OCI-LY3 (cell line): ENCODE measurements at regions not wholly inside any gene's neighbourhood (a gene's known extent, or its start where the extent isn't known, plus 50 kb on each side); places are given as distances from the start of the nearest gene placed in this dataset.

Experiments
- EZH2phosphoT487 ChIP-seq: fragments of 200-600 bp; shearing (Covaris generic); IDR thresholded peaks from 2 replicates; pipeline ENCODE4 v1.6.1; 2018; ENCODE audit warnings: antibody characterized with exemption, mixed run types, low read depth
- TF ChIP-seq, protein P1 (sequence below): fragments of 200-600, 300-600 bp; sonication (generic); IDR thresholded peaks from 2 replicates; pipeline ENCODE4 v1.5.1; 2014; ENCODE audit warnings: antibody characterized with exemption, low read length, low read depth

DNA sequence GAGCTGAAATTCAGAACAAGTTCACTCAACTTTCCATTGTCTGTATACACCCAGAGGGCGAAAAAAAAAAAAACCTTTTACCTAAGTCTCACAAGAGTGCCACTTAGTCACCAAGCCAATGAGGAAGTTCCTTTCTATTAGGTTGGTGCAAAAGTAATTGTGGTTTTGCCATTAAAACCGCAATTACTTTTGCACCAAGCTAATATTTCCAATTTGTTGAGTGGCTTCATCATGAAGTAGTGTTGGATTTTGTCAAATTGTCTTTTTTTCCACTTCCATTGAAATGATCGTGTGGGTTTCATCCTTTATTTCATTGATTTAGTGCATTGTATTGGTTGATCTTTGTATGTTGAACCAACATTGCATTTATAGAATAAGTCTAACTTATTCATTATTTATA lies 253.9 kb downstream of the ZIC4 start:
- TF ChIP-seq, protein P1, sequence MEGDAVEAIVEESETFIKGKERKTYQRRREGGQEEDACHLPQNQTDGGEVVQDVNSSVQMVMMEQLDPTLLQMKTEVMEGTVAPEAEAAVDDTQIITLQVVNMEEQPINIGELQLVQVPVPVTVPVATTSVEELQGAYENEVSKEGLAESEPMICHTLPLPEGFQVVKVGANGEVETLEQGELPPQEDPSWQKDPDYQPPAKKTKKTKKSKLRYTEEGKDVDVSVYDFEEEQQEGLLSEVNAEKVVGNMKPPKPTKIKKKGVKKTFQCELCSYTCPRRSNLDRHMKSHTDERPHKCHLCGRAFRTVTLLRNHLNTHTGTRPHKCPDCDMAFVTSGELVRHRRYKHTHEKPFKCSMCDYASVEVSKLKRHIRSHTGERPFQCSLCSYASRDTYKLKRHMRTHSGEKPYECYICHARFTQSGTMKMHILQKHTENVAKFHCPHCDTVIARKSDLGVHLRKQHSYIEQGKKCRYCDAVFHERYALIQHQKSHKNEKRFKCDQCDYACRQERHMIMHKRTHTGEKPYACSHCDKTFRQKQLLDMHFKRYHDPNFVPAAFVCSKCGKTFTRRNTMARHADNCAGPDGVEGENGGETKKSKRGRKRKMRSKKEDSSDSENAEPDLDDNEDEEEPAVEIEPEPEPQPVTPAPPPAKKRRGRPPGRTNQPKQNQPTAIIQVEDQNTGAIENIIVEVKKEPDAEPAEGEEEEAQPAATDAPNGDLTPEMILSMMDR: no peak
- TF ChIP-seq EZH2phosphoT487: no peak
